ENCODE measurements at regions not wholly inside any gene's neighbourhood (a gene's known extent, or its start where the extent isn't known, plus 50 kb on each side); places are given as distances from the start of the nearest gene placed in this dataset.

DNA sequence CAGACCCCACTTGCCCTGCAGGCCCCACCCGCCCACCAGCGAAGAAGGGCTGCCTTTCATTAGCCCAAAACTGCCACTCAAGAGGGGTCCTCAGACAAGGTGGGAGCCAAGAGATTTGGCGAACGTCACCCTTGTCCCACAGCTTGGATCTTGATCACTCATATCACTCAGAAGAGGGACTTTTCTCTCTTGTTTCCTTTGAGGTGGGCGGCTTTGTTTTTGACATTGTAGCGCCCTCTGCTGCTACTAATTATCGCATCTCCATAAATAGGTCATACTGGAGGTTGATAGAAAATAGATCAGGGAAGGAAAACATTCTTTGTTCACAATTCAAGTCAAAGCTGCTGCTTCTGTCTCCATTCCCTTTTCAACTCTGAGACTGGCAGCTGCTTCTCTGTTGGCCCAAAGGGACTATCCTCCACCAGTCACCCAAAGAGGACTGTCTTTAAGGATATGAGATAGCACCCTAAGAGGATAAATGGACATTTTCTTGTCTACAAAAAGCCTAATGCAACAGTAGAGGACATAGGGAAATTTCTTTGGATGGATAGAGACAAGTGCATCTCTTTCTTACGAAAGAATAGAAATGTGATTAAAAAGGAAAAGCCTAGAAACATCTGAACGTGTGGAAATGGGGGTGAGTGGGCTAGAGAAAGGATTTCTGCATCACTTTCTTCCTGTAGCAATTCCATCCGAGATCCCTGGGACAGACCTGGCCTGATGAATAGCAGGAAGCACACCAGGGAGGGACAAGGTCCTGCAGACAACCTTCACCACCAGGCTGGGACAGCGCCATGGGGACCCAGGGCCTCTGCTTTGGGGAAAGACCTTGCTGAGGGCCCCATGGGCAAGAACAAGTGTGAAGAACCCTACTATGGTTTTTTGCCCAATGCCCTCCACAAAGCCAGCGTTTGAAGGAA lies 115.8 kb downstream of the DAD1 start:
- Mint-ChIP-seq H3K9me3 (no peaks in the 10 kb centered on the region), H3K27ac (no peak overlapping the region), H3K4me1 (ENCODE audit: low read depth) (no peaks in the 10 kb centered on the region), H3K4me3 (ENCODE audit: low read depth) (no peak overlapping the region), H3K27me3 (ENCODE audit: low read depth) (no peaks in the 10 kb centered on the region), H3K36me3 (ENCODE audit: low read depth) (no peaks in the 10 kb centered on the region)
- intact Hi-C loops (cut with micrococcal nuclease), result loop anchor here (10.0 kb wide), 1 partner anchor 88 kb away; no protein-coding TSS in a partner anchor
- DNase-seq (ENCODE audit: low spot score), result no peak

DNA sequence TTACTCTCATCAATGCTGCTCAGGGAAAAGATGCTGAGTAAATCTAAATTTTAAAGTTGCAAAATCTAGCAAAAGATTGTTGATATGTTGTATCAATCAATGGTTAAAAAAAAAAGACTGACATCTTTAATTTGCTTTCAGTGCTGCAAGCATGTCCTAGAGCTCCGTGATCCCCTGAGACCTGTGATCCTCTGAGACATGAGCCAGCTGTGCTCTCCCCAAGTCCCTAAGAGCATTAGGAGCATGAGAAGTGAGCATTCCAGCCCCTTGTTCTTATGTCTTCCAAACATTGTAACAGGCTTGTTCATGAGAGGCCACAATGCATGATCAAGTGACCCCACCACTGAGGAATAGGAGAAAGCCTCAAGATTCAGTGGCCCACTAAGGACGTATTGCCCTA lies 116.6 kb downstream of the DAD1 start:
- Mint-ChIP-seq H3K36me3 (ENCODE audit: low read depth) (no peaks in the 10 kb centered on the region), H3K27ac (no peak overlapping the region), H3K9me3 (no peaks in the 10 kb centered on the region), H3K4me1 (ENCODE audit: low read depth) (no peaks in the 10 kb centered on the region), H3K27me3 (ENCODE audit: low read depth) (no peaks in the 10 kb centered on the region), H3K4me3 (ENCODE audit: low read depth) (no peak overlapping the region)
- intact Hi-C loops (cut with micrococcal nuclease), result loop anchor here (10.0 kb wide), 1 partner anchor 88 kb away; no protein-coding TSS in a partner anchor
- DNase-seq (ENCODE audit: low spot score), result no peak

DNA sequence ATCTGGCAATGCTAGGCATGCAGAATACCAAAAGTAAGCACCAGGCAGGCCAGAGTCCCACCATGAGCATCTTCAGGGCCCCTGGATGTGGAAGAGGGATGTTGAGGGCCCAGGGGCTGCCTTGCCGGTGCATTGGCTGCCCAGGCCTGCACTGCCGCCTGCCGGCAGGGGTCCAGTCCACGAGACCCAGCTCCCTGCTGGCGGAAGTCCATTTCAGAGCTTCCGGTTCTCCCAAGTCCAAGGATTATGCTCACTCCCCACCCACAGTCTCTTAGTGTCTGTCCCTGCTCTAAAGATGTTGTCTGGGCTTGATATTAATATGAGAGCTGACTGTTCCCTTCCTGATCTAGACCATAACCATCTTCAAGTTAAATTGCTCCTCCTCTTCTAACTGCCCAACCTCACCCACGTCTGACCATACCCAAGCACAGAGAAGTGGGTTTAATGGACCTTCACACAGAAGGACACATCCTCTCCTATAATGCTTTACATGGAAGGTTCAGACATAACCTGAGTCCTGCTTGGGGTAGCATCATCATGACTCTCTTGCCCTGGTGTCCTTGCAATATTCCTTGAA lies 117.4 kb downstream of the DAD1 start:
- H3K27me3 Mint-ChIP-seq (ENCODE audit: low read depth), result no peaks in the 10 kb centered on the region
- no peak overlapping the region for H3K4me3 Mint-ChIP-seq (ENCODE audit: low read depth)
- DNase-seq (ENCODE audit: low spot score), result no peak
- H3K36me3 Mint-ChIP-seq (ENCODE audit: low read depth), result no peaks in the 10 kb centered on the region
- intact Hi-C loops (cut with micrococcal nuclease), result loop anchor here (10.0 kb wide), 1 partner anchor 87 kb away; no protein-coding TSS in a partner anchor
- H3K27ac Mint-ChIP-seq, result no peak overlapping the region
- no peaks in the 10 kb centered on the region for H3K4me1 Mint-ChIP-seq (ENCODE audit: low read depth)
- H3K9me3 Mint-ChIP-seq, result no peaks in the 10 kb centered on the region

- no peak overlapping the region for H3K27ac Mint-ChIP-seq
- intact Hi-C loops (cut with micrococcal nuclease), result loop anchor here (10.0 kb wide), 1 partner anchor 85 kb away; no protein-coding TSS in a partner anchor
- peak overlapping the region; percentile 26 for H3K4me3 Mint-ChIP-seq (ENCODE audit: low read depth)
- H3K9me3 Mint-ChIP-seq, result no peaks in the 10 kb centered on the region
- H3K27me3 Mint-ChIP-seq (ENCODE audit: low read depth), result no peaks in the 10 kb centered on the region
- no peaks in the 10 kb centered on the region for H3K36me3 Mint-ChIP-seq (ENCODE audit: low read depth)
- no peaks in the 10 kb centered on the region for H3K4me1 Mint-ChIP-seq (ENCODE audit: low read depth)
- no peak for DNase-seq (ENCODE audit: low spot score)
Observed at GRCh38 chr14:22469538-22470303, 119.3 kb downstream of the DAD1 start.

GRCh38 chr14:22468830-22469229 lies 120.2 kb downstream of the DAD1 start:
- no peak for DNase-seq (ENCODE audit: low spot score)
- H3K27ac Mint-ChIP-seq, result no peak overlapping the region
- H3K9me3 Mint-ChIP-seq, result no peaks in the 10 kb centered on the region
- H3K4me3 Mint-ChIP-seq (ENCODE audit: low read depth), result no peak overlapping the region
- H3K27me3 Mint-ChIP-seq (ENCODE audit: low read depth), result no peaks in the 10 kb centered on the region
- intact Hi-C loops (cut with micrococcal nuclease), result no loop called here
- no peaks in the 10 kb centered on the region for H3K36me3 Mint-ChIP-seq (ENCODE audit: low read depth)
- no peaks in the 10 kb centered on the region for H3K4me1 Mint-ChIP-seq (ENCODE audit: low read depth)

GRCh38 chr14:22466491-22466890 lies 122.5 kb downstream of the DAD1 start:
- Mint-ChIP-seq H3K4me1 (ENCODE audit: low read depth) (no peaks in the 10 kb centered on the region), H3K36me3 (ENCODE audit: low read depth) (no peaks in the 10 kb centered on the region)
- no peak for DNase-seq (ENCODE audit: low spot score)

GRCh38 chr14:22465201-22465840 lies 123.7 kb downstream of the DAD1 start:
- no peak overlapping the region for H3K27ac Mint-ChIP-seq
- no peaks in the 10 kb centered on the region for H3K36me3 Mint-ChIP-seq (ENCODE audit: low read depth)
- no peak for DNase-seq (ENCODE audit: low spot score)
- no peaks in the 10 kb centered on the region for H3K27me3 Mint-ChIP-seq (ENCODE audit: low read depth)
- H3K4me3 Mint-ChIP-seq (ENCODE audit: low read depth), result no peak overlapping the region
- no peaks in the 10 kb centered on the region for H3K9me3 Mint-ChIP-seq
- intact Hi-C loops (cut with micrococcal nuclease), result no loop called here
- H3K4me1 Mint-ChIP-seq (ENCODE audit: low read depth), result no peaks in the 10 kb centered on the region

More at GRCh38 chr14:22466491-22466890, 122.5 kb downstream of the DAD1 start:
- Mint-ChIP-seq H3K27me3 (ENCODE audit: low read depth) (no peaks in the 10 kb centered on the region), H3K4me3 (ENCODE audit: low read depth) (no peak overlapping the region), H3K27ac (no peak overlapping the region), H3K9me3 (no peaks in the 10 kb centered on the region)
- intact Hi-C loops (cut with micrococcal nuclease), result no loop called here

GRCh38 chr14:22464422-22465142 lies 124.4 kb downstream of the DAD1 start:
- Mint-ChIP-seq H3K27ac (no peak overlapping the region), H3K36me3 (ENCODE audit: low read depth) (no peaks in the 10 kb centered on the region), H3K4me1 (ENCODE audit: low read depth) (no peaks in the 10 kb centered on the region), H3K9me3 (no peaks in the 10 kb centered on the region), H3K4me3 (ENCODE audit: low read depth) (no peak overlapping the region), H3K27me3 (ENCODE audit: low read depth) (no peaks in the 10 kb centered on the region)
- intact Hi-C loops (cut with micrococcal nuclease), result no loop called here
- DNase-seq (ENCODE audit: low spot score), result no peak

DNA sequence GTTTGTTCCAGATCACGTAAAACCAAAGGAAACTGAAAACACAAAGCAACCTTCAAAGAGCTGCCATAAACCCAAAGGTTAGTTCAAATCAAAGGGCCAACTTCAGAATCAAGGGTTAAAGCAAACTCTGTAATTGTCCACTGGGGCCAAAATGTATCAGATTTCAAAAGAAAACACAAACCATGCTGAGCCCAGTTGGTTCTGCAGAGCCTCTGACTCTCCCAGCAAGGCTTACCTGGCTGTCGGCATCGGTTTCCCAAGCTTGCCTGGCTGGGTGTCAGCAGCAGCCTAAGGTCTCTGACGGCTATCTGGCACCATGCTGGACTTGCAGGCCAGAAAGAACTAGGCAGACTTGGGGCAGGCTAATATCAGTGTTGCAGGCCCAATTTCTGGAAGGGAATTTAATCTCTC lies 125.3 kb downstream of the DAD1 start:
- Mint-ChIP-seq H3K4me3 (ENCODE audit: low read depth) (no peak overlapping the region), H3K4me1 (ENCODE audit: low read depth) (no peaks in the 10 kb centered on the region), H3K36me3 (ENCODE audit: low read depth) (no peaks in the 10 kb centered on the region), H3K27ac (no peak overlapping the region), H3K27me3 (ENCODE audit: low read depth) (no peaks in the 10 kb centered on the region), H3K9me3 (no peaks in the 10 kb centered on the region)
- intact Hi-C loops (cut with micrococcal nuclease), result no loop called here
- DNase-seq (ENCODE audit: low spot score), result no peak

GRCh38 chr14:22462923-22463322 lies 126.1 kb downstream of the DAD1 start:
- Mint-ChIP-seq H3K27ac (no peak overlapping the region), H3K4me3 (ENCODE audit: low read depth) (no peak overlapping the region), H3K4me1 (ENCODE audit: low read depth) (no peaks in the 10 kb centered on the region), H3K9me3 (no peaks in the 10 kb centered on the region), H3K36me3 (ENCODE audit: low read depth) (no peaks in the 10 kb centered on the region), H3K27me3 (ENCODE audit: low read depth) (no peaks in the 10 kb centered on the region)
- no peak for DNase-seq (ENCODE audit: low spot score)
- intact Hi-C loops (cut with micrococcal nuclease), result no loop called here

DNA sequence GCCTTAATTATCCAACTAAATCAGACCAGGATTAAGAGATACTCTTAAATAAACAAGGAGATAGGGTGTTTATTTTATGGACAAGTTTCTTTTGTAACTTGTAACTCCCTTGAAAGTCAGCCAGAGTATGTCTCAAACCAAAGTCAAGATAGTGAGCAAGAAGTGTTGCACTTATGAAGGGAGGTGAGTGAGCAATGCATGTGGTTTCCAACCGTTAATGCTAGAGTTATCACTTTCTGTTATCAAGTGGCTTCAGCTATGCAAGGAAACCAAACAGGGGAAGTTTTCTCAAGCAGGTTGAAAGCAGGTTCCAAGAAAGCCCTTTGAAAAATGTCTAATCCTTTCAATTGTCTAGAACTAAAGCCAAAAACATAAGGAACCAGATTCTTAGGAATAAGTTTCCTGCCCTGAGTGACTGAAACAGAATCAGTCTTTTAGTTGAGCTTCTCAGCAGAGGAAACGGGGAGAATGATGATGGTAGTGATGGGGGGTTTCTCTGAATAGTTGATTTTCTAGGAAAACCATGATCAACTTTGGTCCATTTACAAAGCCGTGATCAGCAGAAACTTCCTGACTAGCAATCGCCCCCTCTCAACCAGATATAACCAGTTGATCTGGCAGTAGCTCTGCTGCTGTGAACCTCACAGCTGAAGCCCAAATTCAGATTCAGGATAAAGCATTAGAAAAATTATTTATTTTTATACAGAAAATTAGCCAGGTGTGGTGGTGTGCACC lies 128.4 kb downstream of the DAD1 start:
- no peak for DNase-seq (ENCODE audit: low spot score)
- Mint-ChIP-seq H3K4me3 (ENCODE audit: low read depth) (no peak overlapping the region), H3K27me3 (ENCODE audit: low read depth) (no peaks in the 10 kb centered on the region), H3K36me3 (ENCODE audit: low read depth) (no peaks in the 10 kb centered on the region), H3K27ac (no peak overlapping the region), H3K4me1 (ENCODE audit: low read depth) (no peaks in the 10 kb centered on the region), H3K9me3 (no peaks in the 10 kb centered on the region)
- intact Hi-C loops (cut with micrococcal nuclease), result no loop called here
